Stomach (tissue), 4 donors: ENCODE measurements at regions not wholly inside any gene's neighbourhood (a gene's known extent, or its start where the extent isn't known, plus 50 kb on each side); places are given as distances from the start of the nearest gene placed in this dataset.

ENCODE experiments used
- EP300 ChIP-seq: sonication (generic); formaldehyde crosslinking; IDR thresholded peaks from one replicate; pipeline ENCODE4 v1.6.1; 2017; ENCODE audit warnings: antibody characterized with exemption
- POLR2AphosphoS5 ChIP-seq, 3 donors: sonication (generic); formaldehyde crosslinking; IDR thresholded peaks; one replicate each; pipeline ENCODE4 v1.6.1; 2016; ENCODE audit warnings: antibody characterized with exemption in 3 of 3
- TF ChIP-seq, protein P1 (sequence below), 7 experiments: fragments of 450-650 bp in 4 of 7; fragments of 200-600 bp in 3 of 7; sonication (generic) in 3 of 7; IDR thresholded peaks; one replicate each; pipeline ENCODE4 v1.5.1; 2016 to 2019; ENCODE audit warnings: antibody characterized with exemption in 7 of 7, control low read depth in 2 of 7, mild to moderate bottlenecking in 1 of 7

DNA sequence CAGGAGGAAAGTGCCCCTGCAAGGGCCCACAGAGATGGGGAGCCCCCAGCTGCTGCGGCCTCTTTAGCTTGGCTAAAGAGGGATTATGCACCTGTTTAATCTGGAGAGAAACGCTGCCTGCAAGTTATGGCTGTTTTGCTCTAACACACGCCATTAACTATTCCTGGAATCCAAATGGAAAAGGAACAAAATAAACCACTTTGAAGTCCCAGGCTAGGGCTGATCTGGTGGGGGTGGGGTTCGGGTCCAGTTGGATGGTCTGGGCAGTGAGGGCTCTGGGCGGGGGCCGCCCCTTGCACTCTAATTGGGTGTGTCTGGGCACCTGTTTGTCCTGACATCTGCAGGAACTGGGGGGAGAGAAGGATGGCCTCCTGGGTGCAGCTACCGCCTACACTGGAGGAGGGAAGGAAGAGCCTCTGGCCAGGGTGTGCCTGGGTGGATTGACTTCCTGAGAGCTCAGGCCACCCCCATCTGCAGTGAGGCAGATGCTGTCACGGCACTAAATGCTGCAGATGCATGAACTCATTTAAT is 300.6 kb downstream of the ZEB1 start:
- TF ChIP-seq EP300, result no peak
- TF ChIP-seq, protein P1, sequence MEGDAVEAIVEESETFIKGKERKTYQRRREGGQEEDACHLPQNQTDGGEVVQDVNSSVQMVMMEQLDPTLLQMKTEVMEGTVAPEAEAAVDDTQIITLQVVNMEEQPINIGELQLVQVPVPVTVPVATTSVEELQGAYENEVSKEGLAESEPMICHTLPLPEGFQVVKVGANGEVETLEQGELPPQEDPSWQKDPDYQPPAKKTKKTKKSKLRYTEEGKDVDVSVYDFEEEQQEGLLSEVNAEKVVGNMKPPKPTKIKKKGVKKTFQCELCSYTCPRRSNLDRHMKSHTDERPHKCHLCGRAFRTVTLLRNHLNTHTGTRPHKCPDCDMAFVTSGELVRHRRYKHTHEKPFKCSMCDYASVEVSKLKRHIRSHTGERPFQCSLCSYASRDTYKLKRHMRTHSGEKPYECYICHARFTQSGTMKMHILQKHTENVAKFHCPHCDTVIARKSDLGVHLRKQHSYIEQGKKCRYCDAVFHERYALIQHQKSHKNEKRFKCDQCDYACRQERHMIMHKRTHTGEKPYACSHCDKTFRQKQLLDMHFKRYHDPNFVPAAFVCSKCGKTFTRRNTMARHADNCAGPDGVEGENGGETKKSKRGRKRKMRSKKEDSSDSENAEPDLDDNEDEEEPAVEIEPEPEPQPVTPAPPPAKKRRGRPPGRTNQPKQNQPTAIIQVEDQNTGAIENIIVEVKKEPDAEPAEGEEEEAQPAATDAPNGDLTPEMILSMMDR (IDR thresholded peaks at IDR 0.05), result no peak
- TF ChIP-seq POLR2AphosphoS5 (IDR thresholded peaks at IDR 0.05), result no peak
